ENCODE measurements at regions not wholly inside any gene's neighbourhood (a gene's known extent, or its start where the extent isn't known, plus 50 kb on each side); places are given as distances from the start of the nearest gene placed in this dataset.

DNA sequence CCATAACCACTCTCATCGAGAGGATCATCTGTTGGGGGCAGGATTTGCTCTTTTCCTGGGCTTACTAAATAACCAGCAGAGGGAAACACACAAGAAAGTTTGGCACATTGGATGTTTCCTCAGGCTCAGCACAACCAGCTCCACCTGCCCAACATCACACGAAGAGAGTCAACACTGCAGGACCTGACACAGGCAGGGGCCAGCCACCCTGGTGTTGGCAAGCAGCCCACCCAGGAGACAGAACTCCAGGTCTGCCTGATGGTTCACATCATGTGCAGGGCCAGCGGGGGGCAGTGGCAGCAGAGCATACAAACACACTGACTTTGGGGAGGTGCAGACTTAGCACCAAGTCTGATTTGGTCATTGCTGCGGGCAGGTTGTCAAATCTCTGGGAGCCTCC lies 182.3 kb upstream of the GALNT2 start (continued):
- TF ChIP-seq CTCF (IDR thresholded peaks at IDR 0.05; ENCODE audit: control extremely low read depth in 1 of 3, insufficient read depth in 1 of 3, low read depth in 1 of 3, low read length in 3 of 3): peak in 1 of 3 experiments; percentile 2; a peak in 1 of 4 replicates
